Liver (tissue), 8 donors: ENCODE measurements at regions not wholly inside any gene's neighbourhood (a gene's known extent, or its start where the extent isn't known, plus 50 kb on each side); places are given as distances from the start of the nearest gene placed in this dataset.

Experiments used
- DNase-seq: peaks from one replicate; pipeline ENCODE4 v3.0.0-alpha.2; 2017; ENCODE audit warnings: low spot score
- H3K27ac ChIP-seq, 2 donors: one replicate each; pipeline ENCODE4 v1.7.0; 2013; ENCODE audit warnings: inconsistent platforms in 2 of 2, low read length in 2 of 2, control low read depth in 1 of 2, low read depth in 1 of 2, mild to moderate bottlenecking in 1 of 2
- H3K27me3 ChIP-seq, 4 donors: one replicate each; pipeline versions ENCODE4 v1.6.1 to v1.7.0; 2013; ENCODE audit warnings: low read length in 3 of 4, inconsistent platforms in 1 of 4, mild to moderate bottlenecking in 1 of 4, moderate library complexity in 1 of 4; ENCODE audit not compliant: control insufficient read depth in 4 of 4, insufficient read depth in 4 of 4
- H3K36me3 ChIP-seq, 4 donors: one replicate each; pipeline versions ENCODE4 v1.6.1 to v1.7.0; 2013; ENCODE audit warnings: low read length in 3 of 4, mild to moderate bottlenecking in 3 of 4, low read depth in 1 of 4, moderate library complexity in 1 of 4; ENCODE audit not compliant: control insufficient read depth in 4 of 4, insufficient read depth in 3 of 4
- H3K4me1 ChIP-seq, 4 donors: one replicate each; pipeline versions ENCODE4 v1.6.1 to v1.7.0; 2013; ENCODE audit warnings: low read length in 3 of 4, mild to moderate bottlenecking in 3 of 4, moderate library complexity in 1 of 4; ENCODE audit not compliant: control insufficient read depth in 4 of 4, insufficient read depth in 4 of 4
- H3K4me3 ChIP-seq, 3 donors: one replicate each; pipeline versions ENCODE4 v1.6.1 to v1.7.0; 2013; ENCODE audit warnings: low read length in 3 of 3, control low read depth in 1 of 3, low read depth in 1 of 3, mild to moderate bottlenecking in 1 of 3
- H3K9ac ChIP-seq, 2 donors: one replicate each; pipeline ENCODE4 v1.7.0; 2013; ENCODE audit warnings: low read length in 2 of 2, mild to moderate bottlenecking in 2 of 2, moderate library complexity in 2 of 2, control low read depth in 1 of 2, low read depth in 1 of 2
- H3K9me3 ChIP-seq, 4 donors: one replicate each; pipeline versions ENCODE4 v1.6.1 to v1.7.0; 2013; ENCODE audit warnings: low read length in 3 of 4; ENCODE audit not compliant: control insufficient read depth in 4 of 4
- EGR1 ChIP-seq, 2 donors: IDR thresholded peaks; 2 replicates each; pipeline ENCODE4 v1.6.1; 2016 to 2018; ENCODE audit warnings: antibody characterized with exemption in 2 of 2, low read depth in 2 of 2
- FOXA1 ChIP-seq: IDR thresholded peaks from 2 replicates; pipeline ENCODE4 v1.6.1; 2016; ENCODE audit warnings: antibody characterized with exemption
- GABPA ChIP-seq, 2 donors: IDR thresholded peaks in 1 of 2; conservative IDR thresholded peaks in 1 of 2; 2 replicates each; pipeline ENCODE4 v1.6.1; 2016; ENCODE audit warnings: antibody characterized with exemption in 2 of 2, mild to moderate bottlenecking in 1 of 2, moderate library complexity in 1 of 2
- HNF4A ChIP-seq, 2 donors: conservative IDR thresholded peaks; 2 replicates each; pipeline ENCODE4 v1.6.1; 2016; ENCODE audit warnings: antibody characterized with exemption in 2 of 2, mild to moderate bottlenecking in 2 of 2
- HNF4G ChIP-seq: IDR thresholded peaks from 2 replicates; pipeline ENCODE4 v1.6.1; 2016; ENCODE audit warnings: antibody characterized with exemption
- JUND ChIP-seq, 2 donors: IDR thresholded peaks; 2 replicates each; pipeline ENCODE4 v1.6.1; 2016; ENCODE audit warnings: antibody characterized with exemption in 2 of 2
- MAX ChIP-seq: IDR thresholded peaks from 2 replicates; pipeline ENCODE4 v1.6.1; 2016; ENCODE audit warnings: antibody characterized with exemption
- RAD21 ChIP-seq, 2 donors: IDR thresholded peaks; 2 replicates each; pipeline ENCODE4 v1.6.1; 2016; ENCODE audit warnings: antibody characterized with exemption in 2 of 2, mild to moderate bottlenecking in 2 of 2
- REST ChIP-seq: IDR thresholded peaks from 2 replicates; pipeline ENCODE4 v1.6.1; 2016; ENCODE audit warnings: antibody characterized with exemption, mild to moderate bottlenecking
- RXRA ChIP-seq, 2 donors: IDR thresholded peaks; 2 replicates each; pipeline ENCODE4 v1.6.1; 2017 to 2018; ENCODE audit warnings: antibody characterized with exemption in 2 of 2, mild to moderate bottlenecking in 1 of 2
- SP1 ChIP-seq: IDR thresholded peaks from 2 replicates; pipeline ENCODE4 v1.6.1; 2018; ENCODE audit warnings: antibody characterized with exemption, mild to moderate bottlenecking
- TAF1 ChIP-seq: conservative IDR thresholded peaks from 2 replicates; pipeline ENCODE4 v1.6.1; 2016; ENCODE audit warnings: antibody characterized with exemption, mild to moderate bottlenecking
- ZBTB33 ChIP-seq: IDR thresholded peaks from 2 replicates; pipeline ENCODE4 v1.6.1; 2016; ENCODE audit warnings: antibody characterized with exemption
- WGBS: extraction: QIAGEN DNeasy Blood & Tissue Kit; methylation state at CpG from one replicate; pipeline ENCODE4 v1.1.7; 2013; 5-methylcytosine and 5-hydroxymethylcytosine counted together
- TF ChIP-seq, protein P1 (sequence below): IDR thresholded peaks from 2 replicates; pipeline ENCODE4 v1.6.1; 2016; ENCODE audit warnings: antibody characterized with exemption
- TF ChIP-seq, protein P2 (sequence below): fragments of 150-350 bp; IDR thresholded peaks from 2 replicates; pipeline ENCODE4 v1.5.1; 2017; ENCODE audit warnings: improper control_type of control experiment, low read depth, low read length; ENCODE audit not compliant: missing input control
- donor health status: healthy.
- donor health status: healthy.
- donor health status: healthy.
- donor health status: healthy.
- donor health status: healthy.

GRCh38 chr14:98345161-98345560, 926.8 kb downstream of the BCL11B start (continued):
- TF ChIP-seq, protein P1, sequence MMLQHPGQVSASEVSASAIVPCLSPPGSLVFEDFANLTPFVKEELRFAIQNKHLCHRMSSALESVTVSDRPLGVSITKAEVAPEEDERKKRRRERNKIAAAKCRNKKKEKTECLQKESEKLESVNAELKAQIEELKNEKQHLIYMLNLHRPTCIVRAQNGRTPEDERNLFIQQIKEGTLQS, result no peak
- TF ChIP-seq GABPA (IDR thresholded peaks at IDR 0.05 in 1 of 2, conservative IDR thresholded peaks at IDR 0.05 in 1 of 2) (no peak), RXRA (IDR thresholded peaks at IDR 0.05) (no peak)

DNA sequence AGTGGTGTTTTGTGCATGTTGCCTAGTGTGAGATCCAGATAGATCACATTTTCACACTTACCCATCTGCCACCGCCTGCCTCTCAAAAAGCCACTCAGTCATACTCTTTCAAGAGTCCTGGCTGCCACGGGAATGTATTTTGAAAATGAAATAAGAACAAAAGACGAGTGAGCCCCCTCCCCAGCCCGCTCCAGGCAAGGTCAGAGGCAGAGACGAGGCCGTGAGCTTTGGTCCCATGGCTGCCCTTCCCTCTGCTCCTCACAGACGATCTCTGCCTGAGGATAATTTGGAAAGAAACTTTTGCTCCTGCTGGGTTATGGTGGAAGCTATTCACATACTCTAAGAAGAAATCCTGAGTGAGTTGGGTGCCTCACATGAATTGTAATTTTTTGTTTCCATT, 924.3 kb downstream of the BCL11B start:
- Histone ChIP-seq H3K27ac (no peak overlapping the region), H3K4me3 (no peak overlapping the region), H3K4me1 (no peaks in the 10 kb centered on the region), H3K9me3 (no peaks in the 10 kb centered on the region), H3K36me3 (no peaks in the 10 kb centered on the region), H3K9ac (no peak overlapping the region), H3K27me3 (peaks cover 0 to 4% (median 0%) of the 10 kb centered on the region in 4 donors)
- TF ChIP-seq, protein P2, sequence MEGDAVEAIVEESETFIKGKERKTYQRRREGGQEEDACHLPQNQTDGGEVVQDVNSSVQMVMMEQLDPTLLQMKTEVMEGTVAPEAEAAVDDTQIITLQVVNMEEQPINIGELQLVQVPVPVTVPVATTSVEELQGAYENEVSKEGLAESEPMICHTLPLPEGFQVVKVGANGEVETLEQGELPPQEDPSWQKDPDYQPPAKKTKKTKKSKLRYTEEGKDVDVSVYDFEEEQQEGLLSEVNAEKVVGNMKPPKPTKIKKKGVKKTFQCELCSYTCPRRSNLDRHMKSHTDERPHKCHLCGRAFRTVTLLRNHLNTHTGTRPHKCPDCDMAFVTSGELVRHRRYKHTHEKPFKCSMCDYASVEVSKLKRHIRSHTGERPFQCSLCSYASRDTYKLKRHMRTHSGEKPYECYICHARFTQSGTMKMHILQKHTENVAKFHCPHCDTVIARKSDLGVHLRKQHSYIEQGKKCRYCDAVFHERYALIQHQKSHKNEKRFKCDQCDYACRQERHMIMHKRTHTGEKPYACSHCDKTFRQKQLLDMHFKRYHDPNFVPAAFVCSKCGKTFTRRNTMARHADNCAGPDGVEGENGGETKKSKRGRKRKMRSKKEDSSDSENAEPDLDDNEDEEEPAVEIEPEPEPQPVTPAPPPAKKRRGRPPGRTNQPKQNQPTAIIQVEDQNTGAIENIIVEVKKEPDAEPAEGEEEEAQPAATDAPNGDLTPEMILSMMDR, result no peak
- TF ChIP-seq REST, result no peak
- no peak for TF ChIP-seq JUND (IDR thresholded peaks at IDR 0.05)
- TF ChIP-seq FOXA1, result no peak
- TF ChIP-seq RXRA (IDR thresholded peaks at IDR 0.05), result no peak
- no peak for TF ChIP-seq HNF4G
- 65% methylated on average over 7 of the region's 7 CpGs for WGBS
- no peak for DNase-seq

GRCh38 chr14:98348505-98348904, 923.5 kb downstream of the BCL11B start:
- DNase-seq, result no peak
- Histone ChIP-seq H3K27me3 (peaks cover 0 to 4% (median 0%) of the 10 kb centered on the region in 4 donors), H3K27ac (no peak overlapping the region), H3K9me3 (no peaks in the 10 kb centered on the region), H3K4me3 (no peak overlapping the region), H3K36me3 (no peaks in the 10 kb centered on the region), H3K9ac (no peak overlapping the region), H3K4me1 (no peaks in the 10 kb centered on the region)
- TF ChIP-seq SP1 (no peak), TAF1 (no peak), MAX (no peak), RAD21 (IDR thresholded peaks at IDR 0.05) (no peak), ZBTB33 (no peak), GABPA (IDR thresholded peaks at IDR 0.05 in 1 of 2, conservative IDR thresholded peaks at IDR 0.05 in 1 of 2) (no peak), REST (no peak), EGR1 (IDR thresholded peaks at IDR 0.05; ENCODE audit: low read depth in 2 of 2) (no peak), HNF4A (conservative IDR thresholded peaks at IDR 0.05) (no peak), FOXA1 (no peak)
- TF ChIP-seq, protein P2, result no peak
- TF ChIP-seq, protein P1, result no peak
- 68% methylated on average over 3 of the region's 3 CpGs for WGBS
